Fibroblast of the aortic adventitia (primary cell): ENCODE measurements at regions not wholly inside any gene's neighbourhood (a gene's known extent, or its start where the extent isn't known, plus 50 kb on each side); places are given as distances from the start of the nearest gene placed in this dataset.

Experiments used
- DNase-seq: peaks from one replicate; pipeline ENCODE4 v3.0.0-alpha.2; 2010; ENCODE audit warnings: low read depth
- H3K4me3 ChIP-seq: 2 replicates; pipeline ENCODE4 v1.5.1; 2011; ENCODE audit warnings: low read depth, mild to moderate bottlenecking, control low read depth, low read length, moderate library complexity
- CTCF ChIP-seq: IDR thresholded peaks from 2 replicates; pipeline ENCODE4 v1.5.1; 2011; ENCODE audit warnings: mild to moderate bottlenecking, low read length, control low read depth, inconsistent platforms; ENCODE audit not compliant: insufficient read depth

DNA sequence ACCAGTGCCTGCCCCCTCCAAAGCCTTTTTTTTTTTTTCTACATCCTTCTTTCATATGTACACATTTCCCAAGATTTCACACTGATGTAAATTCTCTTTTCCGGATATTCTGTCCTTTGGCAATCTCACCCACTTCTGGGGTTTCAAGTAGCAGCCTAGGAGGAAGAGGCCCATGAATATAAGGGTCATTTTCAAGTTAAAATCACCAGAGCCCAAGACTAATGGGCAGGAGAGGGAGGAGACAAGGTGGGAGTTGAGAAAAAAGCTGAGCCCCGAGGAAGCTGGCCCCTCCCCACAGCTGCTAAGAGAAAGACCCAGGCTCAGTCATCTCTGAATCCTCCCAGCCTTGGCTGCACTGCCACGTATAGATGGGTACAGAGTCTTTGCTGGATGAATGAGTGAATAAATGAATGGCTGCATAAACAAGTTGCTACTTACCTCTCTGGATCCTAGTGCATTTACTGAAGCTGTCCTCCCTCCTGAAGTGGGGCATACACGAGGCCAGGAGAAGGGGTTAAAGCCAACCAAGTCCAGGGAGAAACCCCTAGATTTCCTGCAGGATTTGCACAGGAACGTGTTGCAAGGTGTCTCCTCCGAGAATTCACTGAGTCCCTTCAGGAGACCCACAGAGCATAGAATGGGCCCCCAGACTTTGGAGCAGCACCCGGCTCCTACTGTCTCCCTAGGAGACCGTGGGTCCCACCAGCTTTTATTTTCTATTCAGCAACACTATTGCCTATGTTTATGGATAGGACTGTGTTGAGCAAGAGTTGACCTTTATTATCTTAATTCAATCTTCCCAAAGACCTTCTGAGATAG is 100.8 kb upstream of the LIPC start:
- TF ChIP-seq CTCF: no peak
- no peak for DNase-seq
- H3K4me3 ChIP-seq: no peak overlapping the region

- no peak for TF ChIP-seq CTCF
- no peak for DNase-seq
- H3K4me3 ChIP-seq: no peak overlapping the region
These were observed 100.3 kb upstream of the LIPC start for GRCh38 chr15:58331560-58331912.

- no peak overlapping the region for H3K4me3 ChIP-seq
- DNase-seq: peak; percentile 100
- TF ChIP-seq CTCF: no peak
These were observed 99.7 kb upstream of the LIPC start for GRCh38 chr15:58331913-58332675.

- peak; percentile 39 for DNase-seq
- no peak for TF ChIP-seq CTCF
- no peak overlapping the region for H3K4me3 ChIP-seq
These were observed 99.0 kb upstream of the LIPC start for GRCh38 chr15:58332676-58333400.

DNA sequence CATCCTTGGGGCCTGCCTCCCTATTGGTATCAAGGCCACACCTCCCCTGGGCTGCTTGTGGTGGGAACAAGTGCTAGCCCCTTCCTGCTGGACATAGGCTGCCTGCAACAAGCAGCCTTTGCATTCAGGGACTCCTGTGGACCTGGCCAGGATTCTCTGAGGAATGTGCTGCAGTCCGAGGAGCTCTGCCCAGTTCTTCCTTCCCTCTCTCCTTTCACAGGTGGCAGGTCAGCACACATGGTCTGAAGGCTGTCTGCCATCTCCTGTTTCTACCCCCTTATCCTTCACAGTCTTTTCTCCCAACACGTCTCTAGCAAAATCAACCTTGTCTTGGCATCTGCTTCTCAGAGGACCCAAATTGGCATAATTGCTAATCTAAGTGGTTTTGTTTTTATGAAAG is 97.0 kb upstream of the LIPC start:
- no peak for DNase-seq
- no peak overlapping the region for H3K4me3 ChIP-seq
- no peak for TF ChIP-seq CTCF

- DNase-seq: no peak
- no peak overlapping the region for H3K4me3 ChIP-seq
- no peak for TF ChIP-seq CTCF
These were observed 95.6 kb upstream of the LIPC start for GRCh38 chr15:58336161-58336560.
